ENCODE measurements at regions not wholly inside any gene's neighbourhood (a gene's known extent, or its start where the extent isn't known, plus 50 kb on each side); places are given as distances from the start of the nearest gene placed in this dataset. TPM values are rescaled to one million over a fixed set of nuclear protein-coding genes. Genes with fewer than 3 reads are reported as not detected.

GRCh38 chr12:67929384-67929772, 59.9 kb upstream of the IFNG-AS1 start:
- Histone ChIP-seq H3K27me3 (ENCODE audit: control insufficient read depth in 3 of 3, insufficient read depth in 3 of 3, low read length in 2 of 3) (no peaks in the 10 kb centered on the region), H3K4me3 (no peak overlapping the region), H3K9ac (ENCODE audit: insufficient read depth in 1 of 2, low read length in 2 of 2) (no peak overlapping the region), H3K27ac (ENCODE audit: low read depth in 1 of 2, low read length in 1 of 2) (peak overlapping the region in 1 of 2 donors; percentile 41), H3K4me1 (ENCODE audit: control insufficient read depth in 5 of 5, insufficient read depth in 5 of 5, low read length in 5 of 5) (peaks cover 0 to 7% (median 2%) of the 10 kb centered on the region in 5 donors), H3K36me3 (ENCODE audit: control insufficient read depth in 4 of 4, insufficient read depth in 4 of 4, low read length in 4 of 4) (no peaks in the 10 kb centered on the region), H3K9me3 (ENCODE audit: control insufficient read depth in 4 of 4, insufficient read depth in 3 of 4, low read length in 3 of 4) (no peaks in the 10 kb centered on the region)
- 70 to 80% methylated on average over 2 of the region's 2 CpGs for WGBS, 2 donors
- DNase-seq, result no peak
- no peak for ATAC-seq (ENCODE audit: insufficient read depth, low FRiP score)
- TF ChIP-seq, protein P1, sequence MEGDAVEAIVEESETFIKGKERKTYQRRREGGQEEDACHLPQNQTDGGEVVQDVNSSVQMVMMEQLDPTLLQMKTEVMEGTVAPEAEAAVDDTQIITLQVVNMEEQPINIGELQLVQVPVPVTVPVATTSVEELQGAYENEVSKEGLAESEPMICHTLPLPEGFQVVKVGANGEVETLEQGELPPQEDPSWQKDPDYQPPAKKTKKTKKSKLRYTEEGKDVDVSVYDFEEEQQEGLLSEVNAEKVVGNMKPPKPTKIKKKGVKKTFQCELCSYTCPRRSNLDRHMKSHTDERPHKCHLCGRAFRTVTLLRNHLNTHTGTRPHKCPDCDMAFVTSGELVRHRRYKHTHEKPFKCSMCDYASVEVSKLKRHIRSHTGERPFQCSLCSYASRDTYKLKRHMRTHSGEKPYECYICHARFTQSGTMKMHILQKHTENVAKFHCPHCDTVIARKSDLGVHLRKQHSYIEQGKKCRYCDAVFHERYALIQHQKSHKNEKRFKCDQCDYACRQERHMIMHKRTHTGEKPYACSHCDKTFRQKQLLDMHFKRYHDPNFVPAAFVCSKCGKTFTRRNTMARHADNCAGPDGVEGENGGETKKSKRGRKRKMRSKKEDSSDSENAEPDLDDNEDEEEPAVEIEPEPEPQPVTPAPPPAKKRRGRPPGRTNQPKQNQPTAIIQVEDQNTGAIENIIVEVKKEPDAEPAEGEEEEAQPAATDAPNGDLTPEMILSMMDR (IDR thresholded peaks at IDR 0.05; ENCODE audit: control extremely low read depth, extremely low read depth), result no peak

DNA sequence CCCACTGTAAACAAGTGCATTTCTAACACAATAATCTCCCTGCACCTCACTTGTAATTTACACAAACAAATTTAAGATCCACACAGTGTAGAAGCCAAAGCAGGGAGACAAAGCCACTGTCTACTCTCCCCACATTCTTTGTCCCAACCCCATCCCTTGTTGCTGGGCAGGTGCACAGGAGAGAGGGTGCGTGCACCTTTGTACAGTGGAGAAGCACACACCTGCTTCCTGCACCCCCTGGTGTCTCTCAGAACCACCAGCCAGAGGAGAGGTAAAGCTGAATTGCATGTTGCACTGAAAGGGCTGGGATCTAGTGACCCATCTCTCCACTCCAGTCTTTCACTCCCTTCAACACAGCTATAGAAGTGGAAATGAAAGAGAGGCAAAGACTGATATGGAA, 51.4 kb upstream of the IFNG-AS1 start:
- TF ChIP-seq, protein P1 (IDR thresholded peaks at IDR 0.05; ENCODE audit: control extremely low read depth, extremely low read depth), result no peak
- Histone ChIP-seq H3K27me3 (ENCODE audit: control insufficient read depth in 3 of 3, insufficient read depth in 3 of 3, low read length in 2 of 3) (no peaks in the 10 kb centered on the region), H3K27ac (ENCODE audit: low read depth in 1 of 2, low read length in 1 of 2) (no peak overlapping the region), H3K9me3 (ENCODE audit: control insufficient read depth in 4 of 4, insufficient read depth in 3 of 4, low read length in 3 of 4) (no peaks in the 10 kb centered on the region), H3K4me1 (ENCODE audit: control insufficient read depth in 5 of 5, insufficient read depth in 5 of 5, low read length in 5 of 5) (peaks cover 0 to 2% (median 1%) of the 10 kb centered on the region in 5 donors), H3K4me3 (no peak overlapping the region), H3K36me3 (ENCODE audit: control insufficient read depth in 4 of 4, insufficient read depth in 4 of 4, low read length in 4 of 4) (no peaks in the 10 kb centered on the region), H3K9ac (ENCODE audit: insufficient read depth in 1 of 2, low read length in 2 of 2) (no peak overlapping the region)
- DNase-seq (no peak), ATAC-seq (ENCODE audit: insufficient read depth, low FRiP score) (no peak)
- WGBS, 2 donors, result 91 to 95% methylated on average over 1 of the region's 1 CpG

Small RNA genes in the stretch of these regions (small RNA-seq; reads per million reads assigned to genes)
- not detected for gene AC022513.1 (ENCODE audit: low replicate concordance)
